ENCODE measurements at regions not wholly inside any gene's neighbourhood (a gene's known extent, or its start where the extent isn't known, plus 50 kb on each side); places are given as distances from the start of the nearest gene placed in this dataset.

GRCh38 chr2:120919771-120920453 is 184.2 kb downstream of the GLI2 start:
- H3K9me2 ChIP-seq (replicated peaks; ENCODE audit: insufficient read depth) = no peaks in the 10 kb centered on the region
- H3K27me3 ChIP-seq = no peaks in the 10 kb centered on the region
- H3K27ac ChIP-seq = peak overlapping the region; percentile 95
- peak; percentile 62 for DNase-seq (ENCODE audit: low spot score)
- H3K4me3 ChIP-seq = no peak overlapping the region
- no peaks in the 10 kb centered on the region for H4K20me1 ChIP-seq (ENCODE audit: insufficient read depth, poor library complexity, severe bottlenecking)
- TF ChIP-seq CTCF (IDR thresholded peaks at IDR 0.05; ENCODE audit: poor library complexity) = no peak
- no peak for TF ChIP-seq EZH2phosphoT487 (IDR thresholded peaks at IDR 0.05; ENCODE audit: low read depth, severe bottlenecking, unreplicated experiment)
- TF ChIP-seq EZH2 (IDR thresholded peaks at IDR 0.05; ENCODE audit: borderline replicate concordance) = no peak
- no peaks in the 10 kb centered on the region for H3K79me2 ChIP-seq
- H3K36me3 ChIP-seq (replicated peaks; ENCODE audit: insufficient read depth, low read depth) = no peaks in the 10 kb centered on the region
- H3K4me1 ChIP-seq (ENCODE audit: insufficient read depth) = peaks cover 22% of the 10 kb centered on the region
- WGBS (ENCODE audit: low lambda C conversion rate, missing lambda C conversion rate) = 69% methylated on average over 18 of the region's 19 CpGs
- H3K4me2 ChIP-seq = peak overlapping the region; percentile 39
- H3K9me3 ChIP-seq (ENCODE audit: low read depth) = no peaks in the 10 kb centered on the region
- H2AFZ ChIP-seq = no peak overlapping the region

GRCh38 chr2:120920454-120921148 is 184.9 kb downstream of the GLI2 start:
- H3K27ac ChIP-seq = peak overlapping the region; percentile 95
- no peak overlapping the region for H2AFZ ChIP-seq
- H3K4me1 ChIP-seq (ENCODE audit: insufficient read depth) = peaks cover 17% of the 10 kb centered on the region
- 62% methylated on average over 13 of the region's 13 CpGs for WGBS (ENCODE audit: low lambda C conversion rate, missing lambda C conversion rate)
- TF ChIP-seq EZH2phosphoT487 (IDR thresholded peaks at IDR 0.05; ENCODE audit: low read depth, severe bottlenecking, unreplicated experiment) (no peak), CTCF (IDR thresholded peaks at IDR 0.05; ENCODE audit: poor library complexity) (no peak), EZH2 (IDR thresholded peaks at IDR 0.05; ENCODE audit: borderline replicate concordance) (no peak)
- DNase-seq (ENCODE audit: low spot score) = no peak
- H3K4me3 ChIP-seq = no peak overlapping the region
- H3K9me3 ChIP-seq (ENCODE audit: low read depth) = no peaks in the 10 kb centered on the region
- no peaks in the 10 kb centered on the region for H3K9me2 ChIP-seq (replicated peaks; ENCODE audit: insufficient read depth)
- no peaks in the 10 kb centered on the region for H3K79me2 ChIP-seq
- H3K4me2 ChIP-seq = peak overlapping the region; percentile 39
- H3K36me3 ChIP-seq (replicated peaks; ENCODE audit: insufficient read depth, low read depth) = no peaks in the 10 kb centered on the region
- H4K20me1 ChIP-seq (ENCODE audit: insufficient read depth, poor library complexity, severe bottlenecking) = no peaks in the 10 kb centered on the region
- no peaks in the 10 kb centered on the region for H3K27me3 ChIP-seq

- no peaks in the 10 kb centered on the region for H3K27me3 ChIP-seq
- H2AFZ ChIP-seq = no peak overlapping the region
- H3K27ac ChIP-seq = no peak overlapping the region
- DNase-seq (ENCODE audit: low spot score) = no peak
- H3K36me3 ChIP-seq (replicated peaks; ENCODE audit: insufficient read depth, low read depth) = no peaks in the 10 kb centered on the region
- no peak overlapping the region for H3K4me3 ChIP-seq
- H3K4me2 ChIP-seq = no peak overlapping the region
- no peaks in the 10 kb centered on the region for H3K79me2 ChIP-seq
- no peaks in the 10 kb centered on the region for H3K9me3 ChIP-seq (ENCODE audit: low read depth)
- H4K20me1 ChIP-seq (ENCODE audit: insufficient read depth, poor library complexity, severe bottlenecking) = no peaks in the 10 kb centered on the region
- H3K4me1 ChIP-seq (ENCODE audit: insufficient read depth) = peaks cover 17% of the 10 kb centered on the region
- H3K9me2 ChIP-seq (replicated peaks; ENCODE audit: insufficient read depth) = no peaks in the 10 kb centered on the region
- TF ChIP-seq EZH2phosphoT487 (IDR thresholded peaks at IDR 0.05; ENCODE audit: low read depth, severe bottlenecking, unreplicated experiment) = no peak
- TF ChIP-seq EZH2 (IDR thresholded peaks at IDR 0.05; ENCODE audit: borderline replicate concordance) = no peak
- no peak for TF ChIP-seq CTCF (IDR thresholded peaks at IDR 0.05; ENCODE audit: poor library complexity)
- 96% methylated on average over 3 of the region's 3 CpGs for WGBS (ENCODE audit: low lambda C conversion rate, missing lambda C conversion rate)
These were observed 185.8 kb downstream of the GLI2 start for GRCh38 chr2:120921457-120921856.
